ENCODE measurements at regions not wholly inside any gene's neighbourhood (a gene's known extent, or its start where the extent isn't known, plus 50 kb on each side); places are given as distances from the start of the nearest gene placed in this dataset.
"Not testable (repeated sequence)": the region's sequence is repeated elsewhere in the genome, so short reads cannot be mapped to it uniquely, and the experiment has no call there.

- TF ChIP-seq CTCF, EZH2, EZH2phosphoT487 (IDR thresholded peaks at IDR 0.05): not testable (repeated sequence)
These were observed 173.4 kb downstream of the LAT start for GRCh38 chr16:29158031-29158784.
